Fibroblast of lung (primary cell): ENCODE measurements at regions not wholly inside any gene's neighbourhood (a gene's known extent, or its start where the extent isn't known, plus 50 kb on each side); places are given as distances from the start of the nearest gene placed in this dataset.

Source experiments
- DNase-seq, 2 donors: peaks; one replicate each; pipeline versions ENCODE4 v3.0.0 to v3.0.0-alpha.2; 2010; ENCODE audit warnings: low read depth in 2 of 2
- H2AFZ ChIP-seq: 2 replicates; pipeline ENCODE4 v1.5.1; 2012; ENCODE audit warnings: low read length, control low read depth, inconsistent platforms
- H3K27ac ChIP-seq: 2 replicates; pipeline ENCODE4 v1.5.1; 2011; ENCODE audit warnings: low read length, control low read depth; ENCODE audit not compliant: insufficient read depth
- H3K27me3 ChIP-seq: 2 replicates; pipeline ENCODE4 v1.5.1; 2011; ENCODE audit warnings: mild to moderate bottlenecking, low read length; ENCODE audit not compliant: control insufficient read depth, insufficient read depth
- H3K36me3 ChIP-seq: 2 replicates; pipeline ENCODE4 v1.5.1; 2011; ENCODE audit warnings: low read length; ENCODE audit not compliant: control insufficient read depth, insufficient read depth
- H3K4me1 ChIP-seq: 2 replicates; pipeline ENCODE4 v1.5.1; 2011; ENCODE audit warnings: low read length; ENCODE audit not compliant: control insufficient read depth, insufficient read depth; ENCODE audit errors: extremely low read depth
- H3K4me2 ChIP-seq: 2 replicates; pipeline ENCODE4 v1.5.1; 2011; ENCODE audit warnings: low read length, control low read depth; ENCODE audit not compliant: insufficient read depth; ENCODE audit errors: extremely low read depth
- H3K4me3 ChIP-seq, 4 experiments: fragments of 200-600 bp in 1 of 4; sonication (generic) in 1 of 4; replicated peaks in 1 of 4; 2 replicates each; pipeline ENCODE4 v1.5.1; 2011 to 2016; ENCODE audit warnings: low read length in 4 of 4, low read depth in 3 of 4, mild to moderate bottlenecking in 3 of 4, control low read depth in 2 of 4, inconsistent platforms in 1 of 4, mixed read lengths in 1 of 4; ENCODE audit not compliant: insufficient read depth in 1 of 4; ENCODE audit errors: control extremely low read depth in 1 of 4
- H3K79me2 ChIP-seq: 2 replicates; pipeline ENCODE4 v1.5.1; 2012; ENCODE audit warnings: mild to moderate bottlenecking, low read length, inconsistent platforms; ENCODE audit not compliant: control insufficient read depth, insufficient read depth
- H3K9ac ChIP-seq: 2 replicates; pipeline ENCODE4 v1.5.1; 2011; ENCODE audit warnings: mild to moderate bottlenecking, low read length, control low read depth; ENCODE audit not compliant: insufficient read depth
- H3K9me3 ChIP-seq: 2 replicates; pipeline ENCODE4 v1.5.1; 2012; ENCODE audit warnings: low read depth, low read length; ENCODE audit not compliant: control insufficient read depth, insufficient read depth
- H4K20me1 ChIP-seq: 2 replicates; pipeline ENCODE4 v1.5.1; 2011; ENCODE audit warnings: low read length; ENCODE audit not compliant: control insufficient read depth, insufficient read depth; ENCODE audit errors: extremely low read depth
- EZH2 ChIP-seq: IDR thresholded peaks from 2 replicates; pipeline ENCODE4 v1.5.1; 2012; ENCODE audit warnings: low read length, control low read depth, mild to moderate bottlenecking; ENCODE audit errors: missing control alignments
- TF ChIP-seq, protein P1 (sequence below), 2 donors: IDR thresholded peaks in 1 of 2; conservative IDR thresholded peaks in 1 of 2; 1 replicate in 1 of 2; 2 replicates in 1 of 2; pipeline ENCODE4 v1.5.1; 2011 to 2012; ENCODE audit warnings: low read length in 2 of 2, control low read depth in 1 of 2, inconsistent platforms in 1 of 2, low read depth in 1 of 2, mild to moderate bottlenecking in 1 of 2

DNA sequence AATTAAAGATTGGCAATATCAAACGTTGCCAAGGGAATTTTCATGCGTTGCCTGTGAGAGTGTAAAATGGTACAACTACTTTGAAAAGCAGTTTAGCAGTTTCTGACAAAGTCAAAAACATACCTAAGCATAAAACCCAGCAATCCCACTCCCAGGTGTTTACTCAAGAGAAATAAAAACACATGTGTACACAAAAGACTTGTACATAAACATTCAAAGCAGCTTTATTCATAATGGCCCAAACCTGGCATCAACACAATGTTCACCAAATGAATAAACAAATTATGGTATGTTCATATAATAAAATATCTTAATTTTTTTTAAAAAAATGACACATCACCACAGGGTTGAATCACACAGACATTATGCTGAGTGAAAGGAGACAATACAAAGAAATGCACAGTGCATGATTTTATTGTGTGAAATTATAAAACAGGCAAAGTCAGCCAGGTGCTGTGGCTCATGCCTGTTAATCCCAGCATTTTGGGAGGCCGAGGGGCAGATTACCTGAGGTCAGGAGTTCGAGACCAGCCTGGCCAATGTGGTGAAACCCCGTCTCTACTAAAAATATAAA lies 240.4 kb upstream of the MARCKS start:
- no peak overlapping the region for H3K4me3 ChIP-seq
- H3K79me2 ChIP-seq = no peaks in the 10 kb centered on the region
- H4K20me1 ChIP-seq = no peaks in the 10 kb centered on the region
- H2AFZ ChIP-seq = no peak overlapping the region
- no peak overlapping the region for H3K27ac ChIP-seq
- H3K27me3 ChIP-seq = no peaks in the 10 kb centered on the region
- H3K9me3 ChIP-seq = no peaks in the 10 kb centered on the region
- H3K4me1 ChIP-seq = no peaks in the 10 kb centered on the region
- DNase-seq = no peak
- no peak for TF ChIP-seq EZH2
- TF ChIP-seq, protein P1, sequence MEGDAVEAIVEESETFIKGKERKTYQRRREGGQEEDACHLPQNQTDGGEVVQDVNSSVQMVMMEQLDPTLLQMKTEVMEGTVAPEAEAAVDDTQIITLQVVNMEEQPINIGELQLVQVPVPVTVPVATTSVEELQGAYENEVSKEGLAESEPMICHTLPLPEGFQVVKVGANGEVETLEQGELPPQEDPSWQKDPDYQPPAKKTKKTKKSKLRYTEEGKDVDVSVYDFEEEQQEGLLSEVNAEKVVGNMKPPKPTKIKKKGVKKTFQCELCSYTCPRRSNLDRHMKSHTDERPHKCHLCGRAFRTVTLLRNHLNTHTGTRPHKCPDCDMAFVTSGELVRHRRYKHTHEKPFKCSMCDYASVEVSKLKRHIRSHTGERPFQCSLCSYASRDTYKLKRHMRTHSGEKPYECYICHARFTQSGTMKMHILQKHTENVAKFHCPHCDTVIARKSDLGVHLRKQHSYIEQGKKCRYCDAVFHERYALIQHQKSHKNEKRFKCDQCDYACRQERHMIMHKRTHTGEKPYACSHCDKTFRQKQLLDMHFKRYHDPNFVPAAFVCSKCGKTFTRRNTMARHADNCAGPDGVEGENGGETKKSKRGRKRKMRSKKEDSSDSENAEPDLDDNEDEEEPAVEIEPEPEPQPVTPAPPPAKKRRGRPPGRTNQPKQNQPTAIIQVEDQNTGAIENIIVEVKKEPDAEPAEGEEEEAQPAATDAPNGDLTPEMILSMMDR (conservative IDR thresholded peaks at IDR 0.05 in 1 of 2, IDR thresholded peaks at IDR 0.05 in 1 of 2; ENCODE audit: low read depth in 1 of 2, low read length in 2 of 2) = no peak
- H3K36me3 ChIP-seq = no peaks in the 10 kb centered on the region
- no peak overlapping the region for H3K4me2 ChIP-seq
- H3K9ac ChIP-seq = no peak overlapping the region

DNA sequence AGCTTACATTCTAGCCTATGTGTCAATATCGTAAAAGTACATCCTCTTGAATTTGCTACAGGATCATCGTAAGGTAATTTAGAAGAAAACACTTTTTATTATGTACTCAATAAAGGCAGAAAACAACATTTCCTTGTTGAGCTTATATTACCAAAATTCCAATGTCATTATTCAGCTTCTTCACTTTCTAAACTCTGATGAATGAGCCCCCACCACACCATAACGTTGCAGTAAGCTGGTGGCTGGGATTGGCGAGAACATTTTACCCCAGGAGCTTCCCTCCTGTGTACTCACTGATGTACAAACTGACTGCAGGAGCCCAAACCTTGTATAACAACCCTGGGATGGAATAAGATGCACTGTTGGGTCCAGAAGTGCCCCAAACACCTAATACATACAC lies 238.1 kb upstream of the MARCKS start:
- peaks cover 1% of the 10 kb centered on the region for H3K36me3 ChIP-seq
- DNase-seq = peak; percentile 22 to 59
- no peaks in the 10 kb centered on the region for H3K79me2 ChIP-seq
- H3K27me3 ChIP-seq = no peaks in the 10 kb centered on the region
- no peak overlapping the region for H3K27ac ChIP-seq
- no peaks in the 10 kb centered on the region for H4K20me1 ChIP-seq
- TF ChIP-seq, protein P1 (conservative IDR thresholded peaks at IDR 0.05 in 1 of 2, IDR thresholded peaks at IDR 0.05 in 1 of 2; ENCODE audit: low read depth in 1 of 2, low read length in 2 of 2) = no peak
- no peak for TF ChIP-seq EZH2
- no peaks in the 10 kb centered on the region for H3K9me3 ChIP-seq
- H3K4me2 ChIP-seq = no peak overlapping the region
- H3K4me3 ChIP-seq = no peak overlapping the region
- H3K4me1 ChIP-seq = no peaks in the 10 kb centered on the region
- H2AFZ ChIP-seq = no peak overlapping the region
- H3K9ac ChIP-seq = no peak overlapping the region

DNA sequence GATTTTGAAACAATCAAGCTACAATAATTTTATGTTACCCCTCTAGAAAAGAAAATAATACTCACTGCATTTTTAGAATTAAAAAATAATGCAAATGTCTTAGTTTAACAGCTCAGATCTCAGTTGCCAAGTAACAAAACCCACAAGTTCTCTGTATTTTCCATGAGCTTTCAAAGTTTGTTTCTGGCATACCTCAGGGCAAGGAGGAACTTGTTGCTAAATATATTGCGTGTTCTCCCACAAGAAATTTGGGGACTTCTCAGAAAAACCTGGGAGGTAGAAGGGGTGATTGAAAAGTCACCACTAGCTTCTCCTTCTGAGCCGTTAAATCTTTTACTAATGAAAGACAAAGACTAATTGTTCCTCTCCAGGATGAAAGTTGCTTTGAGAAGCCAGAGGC lies 236.8 kb upstream of the MARCKS start:
- Histone ChIP-seq H3K9ac (no peak overlapping the region), H3K27me3 (no peaks in the 10 kb centered on the region), H4K20me1 (no peaks in the 10 kb centered on the region), H3K4me2 (no peak overlapping the region), H2AFZ (no peak overlapping the region), H3K36me3 (peaks cover 1% of the 10 kb centered on the region), H3K9me3 (no peaks in the 10 kb centered on the region), H3K79me2 (no peaks in the 10 kb centered on the region), H3K4me1 (no peaks in the 10 kb centered on the region), H3K4me3 (no peak overlapping the region), H3K27ac (no peak overlapping the region)
- peak in 1 of 2 donors; percentile 16 for DNase-seq
- TF ChIP-seq, protein P1 (conservative IDR thresholded peaks at IDR 0.05 in 1 of 2, IDR thresholded peaks at IDR 0.05 in 1 of 2; ENCODE audit: low read depth in 1 of 2, low read length in 2 of 2) = no peak
